BJ (cell line): ENCODE measurements at regions not wholly inside any gene's neighbourhood (a gene's known extent, or its start where the extent isn't known, plus 50 kb on each side); places are given as distances from the start of the nearest gene placed in this dataset.

Experiments
- CTCF ChIA-PET: fragments of 350-600 bp; formaldehyde crosslinking; extraction: SDS; loops from one replicate; lab custom pipeline; 2021; ENCODE audit warnings: antibody characterized with exemption, inconsistent platforms; lab: Yijun Ruan, JAX
- POLR2A ChIA-PET: fragments of 300-600 bp; sonication (Branson Sonifier 250); formaldehyde crosslinking; extraction: SDS; loops from one replicate; lab custom pipeline; 2021; ENCODE audit warnings: antibody characterized with exemption; lab: Charles Lee
- DNase-seq: peaks from one replicate; pipeline ENCODE4 v3.0.0-alpha.2; 2011; ENCODE audit warnings: low read depth
- H3K27me3 ChIP-seq: 2 replicates; pipeline ENCODE4 v1.6.0; 2011; ENCODE audit warnings: low read length; ENCODE audit not compliant: control insufficient read depth, insufficient read depth
- H3K36me3 ChIP-seq: 2 replicates; pipeline ENCODE4 v1.5.1; 2011; ENCODE audit warnings: low read length; ENCODE audit not compliant: control insufficient read depth, insufficient read depth
- H3K4me3 ChIP-seq: 2 replicates; pipeline ENCODE4 v1.5.1; 2011; ENCODE audit warnings: low read depth, mild to moderate bottlenecking, control low read depth, low read length
- TF ChIP-seq, protein P1 (sequence below): IDR thresholded peaks from 2 replicates; pipeline ENCODE4 v1.5.1; 2011; ENCODE audit warnings: low read depth, mild to moderate bottlenecking, control low read depth, inconsistent platforms, low read length, moderate library complexity; ENCODE audit not compliant: insufficient read depth

- H3K27me3 ChIP-seq: no peaks in the 10 kb centered on the region
- ChIA-PET POLR2A (no interaction called here), CTCF (no interaction called here)
- TF ChIP-seq, protein P1, sequence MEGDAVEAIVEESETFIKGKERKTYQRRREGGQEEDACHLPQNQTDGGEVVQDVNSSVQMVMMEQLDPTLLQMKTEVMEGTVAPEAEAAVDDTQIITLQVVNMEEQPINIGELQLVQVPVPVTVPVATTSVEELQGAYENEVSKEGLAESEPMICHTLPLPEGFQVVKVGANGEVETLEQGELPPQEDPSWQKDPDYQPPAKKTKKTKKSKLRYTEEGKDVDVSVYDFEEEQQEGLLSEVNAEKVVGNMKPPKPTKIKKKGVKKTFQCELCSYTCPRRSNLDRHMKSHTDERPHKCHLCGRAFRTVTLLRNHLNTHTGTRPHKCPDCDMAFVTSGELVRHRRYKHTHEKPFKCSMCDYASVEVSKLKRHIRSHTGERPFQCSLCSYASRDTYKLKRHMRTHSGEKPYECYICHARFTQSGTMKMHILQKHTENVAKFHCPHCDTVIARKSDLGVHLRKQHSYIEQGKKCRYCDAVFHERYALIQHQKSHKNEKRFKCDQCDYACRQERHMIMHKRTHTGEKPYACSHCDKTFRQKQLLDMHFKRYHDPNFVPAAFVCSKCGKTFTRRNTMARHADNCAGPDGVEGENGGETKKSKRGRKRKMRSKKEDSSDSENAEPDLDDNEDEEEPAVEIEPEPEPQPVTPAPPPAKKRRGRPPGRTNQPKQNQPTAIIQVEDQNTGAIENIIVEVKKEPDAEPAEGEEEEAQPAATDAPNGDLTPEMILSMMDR: no peak
- H3K36me3 ChIP-seq: no peaks in the 10 kb centered on the region
- no peak overlapping the region for H3K4me3 ChIP-seq
- DNase-seq: no peak
These were observed 252.1 kb upstream of the CCNG1 start for GRCh38 chr5:163185315-163185714.

DNA sequence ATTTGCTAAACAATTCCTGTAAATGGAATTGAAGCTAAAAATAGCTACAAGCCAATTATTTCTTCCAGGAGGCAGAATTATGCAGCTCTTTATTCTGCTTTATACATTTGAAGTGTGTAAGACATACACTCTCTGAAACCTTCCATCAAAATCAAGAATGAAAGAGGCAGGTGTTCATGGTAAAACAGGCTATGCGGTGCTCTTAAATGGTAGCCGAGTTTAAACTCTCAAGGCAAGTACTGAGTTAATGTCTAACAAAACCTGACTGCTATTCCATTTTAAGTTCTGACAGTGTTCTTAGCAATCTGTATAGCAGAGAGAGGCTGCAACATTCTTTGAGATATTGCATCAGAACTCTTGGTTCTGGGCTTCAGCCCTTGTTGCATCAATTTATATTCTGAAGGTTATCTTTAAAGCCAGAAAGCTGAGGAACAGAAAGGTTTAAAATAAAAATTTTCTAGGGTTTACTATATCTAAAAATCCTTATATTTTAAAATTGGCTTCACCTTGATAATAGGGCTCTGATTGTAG lies 248.3 kb upstream of the CCNG1 start:
- no peak for DNase-seq
- POLR2A ChIA-PET: no interaction called here
- Histone ChIP-seq H3K36me3 (no peaks in the 10 kb centered on the region), H3K4me3 (no peak overlapping the region), H3K27me3 (no peaks in the 10 kb centered on the region)
- CTCF ChIA-PET: no interaction called here
- TF ChIP-seq, protein P1: no peak

- H3K27me3 ChIP-seq: no peaks in the 10 kb centered on the region
- TF ChIP-seq, protein P1: no peak
- H3K36me3 ChIP-seq: no peaks in the 10 kb centered on the region
- ChIA-PET POLR2A (no interaction called here), CTCF (no interaction called here)
- no peak overlapping the region for H3K4me3 ChIP-seq
- no peak for DNase-seq
These were observed 247.1 kb upstream of the CCNG1 start for GRCh38 chr5:163190283-163190682.

GRCh38 chr5:163190784-163191183 lies 246.6 kb upstream of the CCNG1 start:
- POLR2A ChIA-PET: no interaction called here
- no peak for DNase-seq
- Histone ChIP-seq H3K4me3 (no peak overlapping the region), H3K27me3 (no peaks in the 10 kb centered on the region), H3K36me3 (no peaks in the 10 kb centered on the region)
- TF ChIP-seq, protein P1: no peak
- CTCF ChIA-PET: no interaction called here

DNA sequence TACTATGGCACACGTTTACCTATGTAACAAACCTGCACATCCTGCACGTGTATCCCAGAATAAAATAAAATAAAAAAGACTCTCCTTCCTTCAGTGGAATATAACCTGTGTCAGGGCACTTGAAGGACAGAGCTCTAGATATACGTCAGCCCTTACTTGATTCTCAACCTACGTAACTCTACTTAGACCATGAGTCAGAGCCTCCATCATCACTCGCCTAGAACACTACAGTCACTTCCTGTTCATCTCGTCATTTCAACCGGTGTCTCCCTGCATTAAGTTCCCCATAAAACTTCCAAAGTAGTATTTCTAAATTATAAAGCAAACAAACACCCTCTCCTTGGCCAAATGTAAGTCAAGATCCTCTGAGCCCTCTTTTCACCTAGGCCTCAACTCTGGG lies 243.5 kb upstream of the CCNG1 start:
- CTCF ChIA-PET: interaction anchor here (1.1 kb wide), 1 partner anchor 15 kb away, joined by 3 read pairs; no protein-coding TSS in a partner anchor
- POLR2A ChIA-PET: no interaction called here
- TF ChIP-seq, protein P1: no peak
- no peak for DNase-seq
- Histone ChIP-seq H3K4me3 (no peak overlapping the region), H3K27me3 (no peaks in the 10 kb centered on the region), H3K36me3 (no peaks in the 10 kb centered on the region)
